GM12891 (cell line): ENCODE measurements at regions not wholly inside any gene's neighbourhood (a gene's known extent, or its start where the extent isn't known, plus 50 kb on each side); places are given as distances from the start of the nearest gene placed in this dataset.
A peak's percentile ranks its signal among the peaks of the same experiment; 100 is the strongest.
"Not testable (repeated sequence)": the region's sequence is repeated elsewhere in the genome, so short reads cannot be mapped to it uniquely, and the experiment has no call there.

ENCODE experiments used
- DNase-seq: peaks from one replicate; pipeline ENCODE4 v3.0.0; 2011; ENCODE audit warnings: low spot score; ENCODE audit not compliant: insufficient read length
- FAIRE-seq: peaks from 2 replicates; lab custom pipeline; 2011; peaks lifted over from hg19 to GRCh38; lab: Jason Lieb, UNC
- PAX5 ChIP-seq: IDR thresholded peaks from 2 replicates; pipeline ENCODE4 v1.6.1; 2011; ENCODE audit warnings: low read length, moderate library complexity, mild to moderate bottlenecking; ENCODE audit not compliant: insufficient read depth, severe bottlenecking
- POLR2A ChIP-seq: IDR thresholded peaks from 2 replicates; pipeline ENCODE4 v1.6.1; 2011; ENCODE audit warnings: low read depth, low read length, control low read depth
- POLR2AphosphoS5 ChIP-seq: IDR thresholded peaks from 2 replicates; pipeline ENCODE4 v1.6.1; 2011; ENCODE audit warnings: low read depth, low read length, control low read depth
- POU2F2 ChIP-seq: IDR thresholded peaks from 2 replicates; pipeline ENCODE4 v1.6.1; 2011; ENCODE audit warnings: low read depth, mild to moderate bottlenecking, control low read depth, low read length, moderate library complexity
- SPI1 ChIP-seq: IDR thresholded peaks from 2 replicates; pipeline ENCODE4 v1.6.1; 2011; ENCODE audit warnings: low read depth, low read length, control low read depth
- TAF1 ChIP-seq: IDR thresholded peaks from 2 replicates; pipeline ENCODE4 v1.6.1; 2011; ENCODE audit warnings: low read depth, low read length, control low read depth

DNA sequence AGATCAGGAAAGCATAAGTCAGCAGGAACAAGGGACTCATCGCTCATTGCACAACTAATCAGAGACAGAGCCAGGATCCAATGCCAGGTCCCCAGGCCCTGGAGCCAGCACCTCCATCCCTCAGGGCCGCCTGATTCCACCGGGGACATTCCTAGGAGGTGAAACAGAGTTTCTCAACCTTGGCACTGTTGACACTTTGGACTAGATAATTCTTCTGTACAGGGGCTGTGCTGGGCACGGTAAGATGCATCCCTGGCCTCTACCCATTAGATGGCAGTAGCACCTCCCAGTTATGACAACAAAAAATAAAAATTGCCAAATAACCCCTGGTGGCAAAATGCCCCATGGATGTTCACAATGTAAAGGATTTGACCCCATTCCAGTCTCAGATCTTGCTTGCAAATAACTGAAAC is 127.7 kb downstream of the MTHFS start:
- TF ChIP-seq TAF1 (no peak), SPI1 (no peak), PAX5 (no peak), POLR2A (no peak), POLR2AphosphoS5 (no peak), POU2F2 (no peak)
- DNase-seq (no peak), FAIRE-seq (peak; percentile 71)

DNA sequence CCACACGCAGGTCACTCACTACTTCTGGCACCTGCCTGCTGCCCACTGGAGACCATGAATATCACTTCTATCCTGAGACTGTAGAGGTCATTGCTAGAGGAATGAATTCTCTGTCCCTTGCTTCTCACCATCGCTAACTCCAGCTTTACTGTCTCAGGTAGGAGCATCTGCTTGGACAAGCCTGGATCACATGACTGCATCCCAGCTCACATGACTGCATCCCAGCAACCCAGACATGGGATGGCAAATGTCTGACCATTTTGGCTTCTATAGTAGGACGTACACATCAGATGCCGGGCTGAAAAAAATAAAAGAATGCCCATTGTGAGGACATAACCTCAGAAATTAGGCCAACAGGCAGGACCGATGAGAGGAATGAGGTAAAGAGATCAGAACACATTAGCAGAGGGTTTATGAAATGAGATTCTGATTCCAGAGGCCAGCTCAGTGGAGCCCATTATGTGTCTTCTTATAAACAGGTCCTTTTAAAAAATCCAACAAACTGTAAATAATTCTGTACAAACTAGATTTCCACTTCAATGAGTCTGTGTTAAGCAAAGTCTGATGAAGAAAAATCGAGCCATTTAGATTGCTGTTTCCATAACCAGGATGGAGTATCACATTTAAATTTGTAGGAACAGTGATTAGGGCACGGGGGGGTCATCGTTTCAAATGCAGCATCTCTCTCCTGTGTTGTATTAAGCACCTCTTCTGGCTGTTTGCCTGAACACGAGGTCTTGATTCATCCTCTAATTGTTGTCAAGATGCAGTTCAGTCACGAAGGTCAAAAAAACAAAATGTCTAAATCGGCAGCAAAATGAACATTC is 126.7 kb downstream of the MTHFS start:
- FAIRE-seq (peak; percentile 13), DNase-seq (no peak)
- TF ChIP-seq TAF1 (no peak), POLR2AphosphoS5 (no peak), SPI1 (no peak), POLR2A (no peak), PAX5 (no peak)

DNA sequence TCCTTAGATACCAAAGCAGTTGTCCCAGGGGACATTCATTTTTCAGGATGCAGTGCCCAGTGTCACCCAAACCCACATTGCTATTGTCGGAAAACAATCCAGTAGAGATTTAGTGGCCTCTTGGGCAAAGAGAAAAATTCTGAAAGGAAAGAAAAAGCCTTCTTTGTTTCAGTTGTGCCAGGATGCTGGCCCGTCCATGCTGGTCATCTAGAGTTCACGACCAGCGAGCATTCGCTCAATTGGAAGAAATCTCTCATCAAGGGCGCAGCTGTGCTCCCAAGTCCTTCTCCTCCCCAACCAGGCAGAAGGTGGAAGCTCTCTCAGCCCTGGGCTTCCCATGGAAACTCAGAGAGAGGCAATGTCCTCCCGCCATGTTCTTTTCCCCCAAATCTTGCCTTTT is 123.7 kb downstream of the MTHFS start:
- DNase-seq: no peak
- no peak for FAIRE-seq
- no peak for TF ChIP-seq SPI1
- TF ChIP-seq POU2F2: no peak
- no peak for TF ChIP-seq PAX5
- no peak for TF ChIP-seq POLR2A
- TF ChIP-seq POLR2AphosphoS5: no peak
- TF ChIP-seq TAF1: no peak

DNA sequence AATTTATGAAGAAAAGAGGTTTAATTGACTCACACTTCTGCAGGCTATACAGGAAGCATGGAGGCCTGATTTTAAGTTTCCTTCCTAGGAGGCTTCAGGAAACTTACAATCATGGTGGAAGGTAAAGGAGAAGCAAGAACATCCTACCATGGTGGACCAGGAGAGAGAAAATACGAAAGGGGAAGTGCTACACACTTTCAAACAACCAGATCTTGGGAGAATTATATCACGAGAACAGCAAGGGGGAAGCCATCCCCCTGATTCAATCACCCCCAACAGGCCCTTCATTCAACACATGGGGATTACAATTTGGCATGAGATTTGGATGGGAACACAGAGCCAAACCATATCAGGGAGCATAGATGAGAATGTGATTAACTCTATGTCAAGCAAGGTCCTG is 121.0 kb downstream of the MTHFS start:
- DNase-seq (no peak), FAIRE-seq (no peak)
- TF ChIP-seq SPI1: peak; percentile 70
- no peak for TF ChIP-seq POLR2A

DNA sequence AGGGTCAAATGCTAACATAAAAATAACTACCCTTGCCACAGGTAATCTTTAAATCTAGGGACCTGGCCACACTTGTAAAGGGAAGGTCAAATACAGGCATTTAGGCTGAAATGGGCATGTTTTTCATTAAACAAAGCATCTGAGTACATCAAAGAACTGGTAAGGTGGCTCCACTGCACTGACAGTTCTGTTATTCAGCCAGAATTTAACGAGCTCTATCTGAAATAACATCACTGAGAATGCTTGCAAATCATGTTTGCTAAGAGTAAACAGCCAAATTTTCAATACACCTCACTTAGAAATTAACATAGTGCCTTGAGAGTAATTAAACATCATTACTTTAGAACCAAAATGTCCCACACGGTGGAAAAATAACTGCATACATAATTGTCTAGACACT is 118.9 kb downstream of the MTHFS start:
- TF ChIP-seq PAX5 (no peak), POU2F2 (no peak), TAF1 (no peak), POLR2AphosphoS5 (no peak), POLR2A (no peak), SPI1 (no peak)
- DNase-seq (no peak), FAIRE-seq (no peak)

DNA sequence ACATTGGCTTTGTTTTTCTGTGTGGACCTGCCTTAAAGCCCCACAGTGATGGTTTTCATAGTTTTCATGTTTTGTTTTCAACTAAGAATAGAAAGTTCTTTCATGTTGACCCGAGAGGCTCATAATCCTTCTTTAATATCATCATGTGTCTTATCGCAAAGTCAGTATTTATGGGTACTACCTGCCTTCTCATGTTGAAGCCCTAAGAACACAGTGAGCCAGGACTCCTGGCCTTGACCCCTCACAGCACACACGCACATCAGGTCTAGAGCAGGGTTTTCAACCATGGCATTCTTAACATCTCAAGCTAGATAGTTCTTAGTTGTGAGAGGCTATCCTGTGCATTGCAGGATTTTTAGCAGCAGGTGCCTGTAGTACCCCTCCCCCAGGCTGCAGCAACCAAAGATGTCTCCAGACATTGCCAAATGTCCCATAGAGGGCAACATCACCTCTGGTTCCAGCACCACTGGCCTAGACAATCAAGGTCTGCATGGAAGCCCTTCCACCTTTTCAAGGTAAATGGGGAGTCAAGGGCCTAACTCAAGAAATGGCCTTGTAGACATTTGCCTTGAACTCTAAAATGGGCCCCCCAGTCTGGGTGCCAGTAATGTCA is 118.3 kb downstream of the MTHFS start:
- DNase-seq (no peak), FAIRE-seq (no peak)
- TF ChIP-seq TAF1: no peak
- TF ChIP-seq POLR2AphosphoS5: no peak
- TF ChIP-seq SPI1: no peak
- TF ChIP-seq PAX5: no peak

DNA sequence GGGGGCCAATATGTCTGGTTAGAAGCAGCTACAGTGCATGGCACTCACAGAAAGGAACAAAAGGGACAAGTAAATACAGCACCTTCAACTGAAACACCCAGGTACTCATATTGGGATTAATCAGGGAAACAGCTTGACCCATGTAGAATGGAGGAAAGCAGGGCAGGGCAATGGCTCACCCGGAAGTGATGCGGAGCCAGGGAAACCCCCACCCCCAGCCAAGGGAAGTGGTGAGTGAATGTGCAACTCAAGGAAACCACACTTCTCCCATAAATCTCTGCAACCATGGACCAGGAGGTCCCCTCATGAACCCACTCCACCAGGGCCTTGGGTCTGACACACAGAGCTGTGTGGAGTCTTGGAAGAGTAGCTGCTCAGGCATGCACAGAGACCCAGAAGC is 117.1 kb downstream of the MTHFS start:
- DNase-seq (no peak), FAIRE-seq (no peak)
- no peak for TF ChIP-seq POLR2A
- TF ChIP-seq SPI1: 0 out of 2 replicates have a peak, but pooled peaks have one; percentile 21
- no peak for TF ChIP-seq POLR2AphosphoS5

DNA sequence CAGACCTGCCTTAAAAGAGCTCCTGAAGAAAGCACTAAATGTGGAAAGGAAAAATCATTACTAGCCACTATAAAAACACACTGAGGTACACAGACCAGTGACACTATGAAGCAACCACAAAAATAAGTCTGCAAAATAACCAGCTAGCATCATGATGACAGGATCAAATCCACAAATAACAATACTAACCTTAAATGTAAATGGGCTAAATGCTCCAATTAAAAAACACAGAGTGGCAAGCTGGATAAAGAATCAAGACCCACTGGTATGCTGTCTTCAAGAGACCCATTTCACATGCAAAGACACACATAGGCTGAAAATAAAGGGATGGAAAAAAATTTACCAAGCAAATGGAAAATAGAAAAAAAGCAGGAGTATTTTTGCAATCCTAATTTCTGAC is 114.5 kb downstream of the MTHFS start:
- not testable (repeated sequence) for DNase-seq, FAIRE-seq
